GM21390 (cell line): ENCODE measurements at regions not wholly inside any gene's neighbourhood (a gene's known extent, or its start where the extent isn't known, plus 50 kb on each side); places are given as distances from the start of the nearest gene placed in this dataset.

ENCODE experiments used
- ATAC-seq: cut with Tn5 transposase; IDR thresholded peaks from one replicate; pipeline ENCODE4 v1.9.1; 2021; ENCODE audit not compliant: unreplicated experiment

DNA sequence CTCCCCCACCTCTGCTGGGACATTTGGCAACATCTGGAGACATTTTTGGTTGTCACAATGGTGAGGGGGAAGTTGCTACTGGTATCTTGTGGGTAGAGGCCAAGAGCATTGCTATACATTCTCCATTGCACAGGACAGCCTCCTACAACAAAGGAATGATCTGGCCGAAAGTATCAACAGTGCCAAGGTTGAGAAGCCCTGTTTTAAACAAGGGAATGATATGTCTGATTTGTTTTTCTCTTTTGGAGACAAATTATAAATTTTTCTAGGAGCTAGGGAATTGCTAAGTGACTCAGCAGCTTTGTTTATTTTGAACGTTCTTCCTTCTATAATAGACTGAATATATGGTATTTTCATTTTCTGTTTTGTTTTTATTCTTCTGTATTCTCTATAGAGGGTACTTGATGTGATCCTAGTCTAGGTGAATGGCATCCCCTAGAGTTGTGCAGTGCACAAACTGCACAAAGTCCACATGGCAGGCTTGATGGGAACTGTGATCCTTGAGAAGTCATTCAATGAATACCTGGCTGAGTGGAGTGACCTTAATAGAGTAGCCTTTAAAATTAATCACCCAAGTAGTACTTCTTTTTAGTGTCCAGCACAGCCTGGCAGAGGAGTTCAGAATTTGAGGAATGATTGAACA, 288.6 kb upstream of the USP24 start:
- ATAC-seq = no peak

DNA sequence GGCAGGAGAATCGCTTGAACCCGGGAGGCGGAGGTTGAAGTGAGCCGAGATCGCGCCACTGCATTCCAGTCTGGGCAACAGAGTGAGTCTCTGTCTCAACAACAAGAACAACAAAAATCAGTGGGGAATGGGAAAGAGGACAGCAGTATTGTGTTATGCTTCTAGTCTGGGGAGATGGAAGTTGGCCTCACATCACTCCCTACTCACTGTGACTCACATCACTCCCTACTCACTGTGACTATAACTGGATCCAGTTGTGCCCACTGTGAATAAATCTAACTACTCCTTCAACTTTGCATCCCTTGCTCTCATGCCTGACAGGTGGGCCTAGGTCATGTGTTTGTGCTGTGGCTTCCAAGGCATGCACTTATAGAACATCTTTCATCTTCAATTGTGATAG, 285.4 kb upstream of the USP24 start:
- no peak for ATAC-seq

DNA sequence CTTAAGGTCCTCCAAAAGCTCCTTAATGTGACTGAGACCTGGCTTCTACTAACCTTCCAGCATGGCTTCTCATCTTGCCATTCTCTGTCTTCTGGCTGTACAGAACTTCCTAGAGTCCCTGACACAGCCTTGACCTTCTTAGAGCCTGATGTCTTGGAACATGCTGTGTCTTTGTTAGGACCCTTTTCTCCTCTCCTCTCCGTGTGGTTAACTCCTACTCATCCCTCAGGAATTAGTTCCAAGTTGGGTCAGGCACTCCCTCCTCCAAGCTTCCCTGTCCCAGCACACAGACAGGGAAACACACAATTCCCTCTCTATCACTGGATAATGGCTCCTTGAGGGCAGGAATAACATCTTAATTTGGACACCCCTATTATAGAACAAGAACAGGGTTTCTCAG, 275.4 kb upstream of the USP24 start:
- ATAC-seq = no peak

DNA sequence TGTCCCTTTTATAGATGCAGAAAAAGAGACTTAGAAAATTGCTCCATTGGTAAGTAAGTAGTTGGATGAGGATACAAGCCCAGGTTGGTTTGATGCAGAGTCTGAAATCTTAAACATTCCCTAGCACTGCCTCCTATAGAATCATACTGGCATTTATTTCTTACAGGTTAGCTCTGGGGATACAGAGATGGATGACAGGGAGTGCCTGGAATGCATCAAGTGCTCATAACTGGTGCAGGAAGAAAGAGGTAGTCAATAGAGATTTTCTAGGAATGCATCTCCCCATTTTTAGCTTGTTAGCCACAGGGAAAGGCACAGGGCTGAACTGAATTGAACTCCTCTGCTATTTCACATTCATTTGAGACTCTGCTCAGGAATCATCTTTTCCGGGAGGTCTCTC, 269.0 kb upstream of the USP24 start:
- ATAC-seq = no peak

DNA sequence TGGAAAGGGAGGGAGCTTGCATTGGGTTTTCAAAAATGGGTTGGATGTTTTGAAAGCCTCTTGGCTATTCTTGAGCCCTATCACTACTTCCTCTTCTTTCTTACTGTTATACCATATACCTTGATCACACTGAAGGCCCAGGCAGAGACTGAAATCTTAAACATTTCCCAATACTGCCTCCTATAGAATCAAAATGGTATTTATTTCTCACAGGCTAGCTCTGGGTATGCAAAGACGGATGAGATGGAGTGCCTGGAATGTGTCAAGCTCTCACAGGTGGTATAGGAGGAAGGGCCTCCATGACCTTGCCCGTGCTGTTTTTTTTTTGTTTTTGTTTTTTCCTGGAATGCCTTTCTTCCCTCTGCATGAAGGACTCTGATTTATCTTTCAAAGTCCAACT, 268.4 kb upstream of the USP24 start:
- ATAC-seq = no peak

DNA sequence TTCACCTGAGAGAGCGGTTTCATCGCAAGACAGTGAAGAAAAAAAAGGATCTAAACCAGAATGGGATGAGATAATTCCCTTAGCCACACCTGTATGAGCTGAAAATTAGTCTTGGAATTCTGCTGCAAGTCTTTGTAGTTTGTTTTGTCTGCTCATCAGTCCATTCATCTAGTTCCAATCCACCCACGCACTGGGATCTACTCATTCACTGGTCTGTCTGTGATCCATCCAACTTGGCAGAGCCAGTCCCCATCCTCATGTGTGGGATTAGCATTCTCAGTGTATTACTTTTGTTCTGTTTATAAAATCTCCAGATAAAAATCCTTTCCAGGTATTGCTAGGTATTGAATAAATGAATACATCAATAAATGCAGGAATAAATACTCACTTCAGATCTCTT, 266.5 kb upstream of the USP24 start:
- ATAC-seq = no peak

DNA sequence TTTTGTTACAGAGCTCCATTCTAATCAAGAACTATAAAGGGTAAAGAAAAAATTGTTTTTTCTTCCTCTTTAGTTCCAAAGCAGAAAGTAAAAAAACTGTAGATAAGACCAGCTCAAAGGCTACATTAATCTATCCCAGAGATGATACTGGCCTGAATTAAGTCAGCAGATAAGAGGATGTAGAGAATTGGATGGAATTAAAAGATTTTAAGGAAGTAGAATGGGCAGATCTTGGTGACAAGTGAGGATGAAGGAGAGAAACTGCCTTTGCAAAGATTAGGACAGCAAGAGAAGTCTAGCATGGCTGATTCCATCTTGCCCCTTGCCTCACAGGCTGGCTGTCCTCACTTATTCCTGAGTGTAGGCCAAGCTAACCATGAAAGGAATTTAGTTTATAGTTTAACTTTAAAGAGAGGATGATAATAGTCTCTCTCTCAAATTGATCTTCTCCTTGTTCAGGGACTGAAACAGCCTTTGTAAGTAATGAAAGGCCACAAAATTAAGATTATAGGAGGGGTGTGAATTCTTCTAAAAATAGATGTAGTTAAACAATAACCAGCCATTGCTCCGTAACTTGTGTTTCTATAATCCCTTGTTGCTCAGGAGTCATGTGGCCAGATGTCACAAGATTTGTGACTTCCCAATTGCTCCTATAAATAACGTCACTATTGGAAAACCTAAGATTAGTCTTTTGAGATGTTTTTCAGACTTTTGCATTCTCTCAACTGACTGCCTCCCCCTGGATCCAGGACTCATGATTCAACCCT, 265.0 kb upstream of the USP24 start:
- ATAC-seq = no peak

DNA sequence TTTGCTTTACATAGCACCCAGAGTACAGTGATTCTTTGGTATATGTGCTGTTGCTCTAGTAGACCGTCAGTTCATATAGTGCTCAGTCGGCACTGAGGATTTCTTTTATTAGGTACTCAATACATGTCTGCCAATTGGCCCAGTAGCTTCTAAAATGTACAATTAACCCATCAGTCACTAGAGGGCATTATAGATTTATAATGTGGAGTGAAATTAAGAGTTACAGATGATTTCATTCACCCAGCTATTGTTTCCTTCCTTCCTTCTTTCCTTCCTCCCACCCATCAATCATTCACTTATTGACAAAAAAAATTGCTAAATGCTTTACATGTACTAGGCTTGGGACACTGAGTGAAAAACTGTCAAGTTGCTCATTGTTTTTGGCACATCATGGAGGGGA, 263.6 kb upstream of the USP24 start:
- ATAC-seq = no peak

DNA sequence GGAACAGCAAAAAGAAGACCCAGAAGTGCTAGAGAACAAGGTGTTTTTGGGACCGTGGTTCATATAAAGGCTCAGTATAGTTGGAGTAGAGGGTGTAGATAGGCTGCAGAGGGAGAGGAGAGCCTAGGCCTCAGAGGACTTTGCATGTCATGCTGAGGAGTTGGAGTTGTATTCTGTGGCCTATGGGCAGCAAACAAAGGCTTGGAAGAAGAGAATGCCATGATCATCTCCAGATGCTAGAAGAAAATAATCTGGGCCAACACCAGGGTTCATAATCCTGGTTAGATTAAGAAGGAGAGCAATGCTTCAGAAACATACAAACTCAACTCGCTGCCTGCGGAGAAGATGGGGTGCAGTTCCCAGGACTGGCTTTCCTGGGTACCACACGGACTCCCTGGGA, 262.8 kb upstream of the USP24 start:
- no peak for ATAC-seq

DNA sequence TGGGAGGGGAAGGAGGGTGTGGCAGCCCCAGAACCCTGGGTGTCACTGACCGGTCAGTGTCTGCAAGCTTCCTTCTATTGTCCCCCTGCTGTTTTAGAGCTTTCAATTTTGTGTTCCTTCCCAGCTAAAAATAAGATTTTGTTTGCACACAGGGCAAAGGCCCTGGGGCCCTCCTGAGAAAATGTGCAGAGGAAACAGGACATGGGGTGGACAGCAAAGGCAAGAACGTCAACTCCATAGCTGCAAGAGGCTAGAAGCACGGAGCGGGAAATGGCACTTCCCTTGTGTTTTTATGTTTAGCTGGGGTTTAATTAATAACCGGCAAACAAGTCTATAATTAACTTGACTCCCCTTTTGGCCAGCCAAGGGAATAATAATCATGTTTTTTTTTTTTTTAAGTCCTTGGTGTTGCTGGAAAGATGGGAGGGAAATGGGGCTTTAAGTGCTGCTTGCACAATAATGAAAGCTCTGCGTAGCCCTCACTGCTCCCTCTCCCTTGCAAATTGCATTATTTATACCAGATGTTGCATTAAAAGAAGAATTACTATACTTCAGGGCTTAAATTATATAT, 261.4 kb upstream of the USP24 start:
- ATAC-seq = no peak

DNA sequence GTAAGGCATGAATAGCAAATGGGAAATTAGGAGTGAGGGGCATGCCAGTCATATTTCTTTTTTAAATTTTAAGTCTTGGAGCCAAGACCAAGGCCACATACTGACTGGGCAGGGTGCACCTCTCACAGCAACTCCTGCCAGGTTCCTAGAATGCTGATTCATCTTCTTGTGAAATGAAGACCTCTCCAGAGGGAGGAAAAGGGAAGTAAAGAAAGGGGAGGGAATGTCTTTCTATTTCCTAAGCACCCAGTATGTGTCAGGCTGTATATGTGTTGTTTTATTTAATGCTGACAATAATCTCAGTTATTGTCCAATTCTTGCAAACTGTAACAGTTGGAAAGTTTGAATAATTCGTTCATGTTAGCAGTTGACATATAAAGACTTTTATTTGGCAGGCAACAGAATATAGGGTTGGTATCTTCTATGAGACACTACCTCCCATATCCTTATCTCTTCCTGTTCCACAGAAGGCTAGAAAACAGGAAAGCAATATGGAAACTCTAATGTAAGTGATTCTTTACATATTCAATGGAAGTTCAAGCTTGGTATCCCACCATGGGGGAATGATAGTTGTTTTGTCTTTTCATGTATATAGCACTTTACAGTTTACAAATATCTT, 259.1 kb upstream of the USP24 start:
- ATAC-seq = no peak

DNA sequence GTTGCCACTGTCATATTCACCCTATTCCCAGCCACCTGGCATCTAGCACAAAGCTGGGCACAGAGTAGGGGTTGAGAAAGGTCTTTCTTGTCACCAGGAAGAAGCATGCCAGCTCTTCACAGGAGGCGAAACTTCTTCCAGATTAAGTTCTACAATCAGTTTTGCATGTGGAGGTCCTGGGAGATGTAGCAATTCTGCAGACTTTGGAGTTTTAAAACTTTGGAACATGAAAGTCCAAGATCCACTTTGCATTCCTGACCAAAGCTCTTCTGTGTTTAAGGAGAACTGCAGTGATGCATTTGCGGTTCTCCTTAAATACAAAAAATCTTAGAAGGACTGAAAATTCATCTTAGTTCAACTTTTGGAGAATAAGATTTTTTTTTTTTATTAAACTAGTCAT, 258.5 kb upstream of the USP24 start:
- ATAC-seq = no peak

DNA sequence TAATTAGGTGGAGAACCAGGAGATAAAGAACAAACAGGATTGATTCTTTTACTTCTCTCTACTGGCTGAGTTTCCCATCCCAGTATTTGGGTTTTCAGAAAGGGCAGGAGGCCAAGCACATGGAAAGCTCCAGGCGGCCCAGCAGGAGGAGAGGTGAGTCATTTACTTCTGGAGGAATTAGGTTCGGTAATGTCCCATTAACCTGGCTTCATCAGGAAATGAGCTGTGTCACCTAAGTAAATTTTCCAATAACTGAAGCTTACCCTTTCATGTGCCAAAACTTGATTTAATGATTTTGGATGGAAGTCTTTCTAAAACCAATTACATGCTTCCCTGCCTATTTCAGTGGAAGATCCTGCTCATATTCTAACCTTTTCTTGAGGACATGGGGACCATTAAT, 257.6 kb upstream of the USP24 start:
- no peak for ATAC-seq

DNA sequence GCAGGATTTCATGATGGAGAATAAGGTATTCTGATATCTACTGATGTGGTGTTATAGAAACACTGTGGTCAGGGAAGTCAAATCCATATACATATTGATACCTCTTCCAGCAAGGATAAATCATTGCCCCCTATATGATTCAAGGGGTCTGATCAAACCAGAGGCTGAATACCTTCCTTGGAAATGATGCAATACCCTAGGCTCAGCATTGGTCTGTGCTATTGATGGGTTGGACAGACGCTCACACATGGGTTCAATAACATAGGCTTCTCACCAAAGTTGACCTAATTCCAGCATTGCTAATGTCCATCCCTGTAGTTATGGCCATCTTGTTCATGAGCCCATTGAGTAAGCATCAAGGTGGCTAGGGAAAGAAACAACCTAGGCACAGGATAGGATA, 257.0 kb upstream of the USP24 start:
- no peak for ATAC-seq

DNA sequence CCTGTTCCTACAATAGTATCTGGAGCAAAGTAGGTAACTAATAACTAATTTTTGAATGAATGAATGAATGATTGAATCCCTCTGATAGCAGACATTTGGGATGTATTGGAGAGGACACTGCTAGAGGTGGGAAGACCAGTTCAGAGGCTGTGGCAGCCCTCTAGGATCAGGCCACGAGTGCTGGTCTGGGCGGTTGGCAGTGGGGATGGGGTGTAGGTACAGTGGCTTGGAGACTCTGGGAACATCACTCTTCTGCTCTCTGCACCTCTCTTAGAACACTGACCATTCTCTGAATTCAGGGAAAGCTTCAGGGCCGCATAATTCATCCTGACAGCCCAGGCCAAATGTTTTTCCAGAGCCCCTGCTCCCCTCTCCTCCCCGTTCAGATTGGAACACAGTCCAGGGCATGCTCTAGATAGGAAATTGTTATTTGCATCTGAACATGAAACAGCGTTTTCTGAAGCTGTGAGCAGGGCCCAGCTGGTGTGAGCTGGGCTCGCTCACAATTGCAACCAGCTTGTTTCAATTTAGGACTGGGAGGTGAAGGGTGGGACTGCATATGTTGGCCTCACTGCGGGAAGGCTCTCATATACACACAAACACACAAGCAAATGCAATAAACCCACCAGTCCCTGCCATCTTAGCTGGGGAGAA, 253.1 kb upstream of the USP24 start:
- no peak for ATAC-seq

DNA sequence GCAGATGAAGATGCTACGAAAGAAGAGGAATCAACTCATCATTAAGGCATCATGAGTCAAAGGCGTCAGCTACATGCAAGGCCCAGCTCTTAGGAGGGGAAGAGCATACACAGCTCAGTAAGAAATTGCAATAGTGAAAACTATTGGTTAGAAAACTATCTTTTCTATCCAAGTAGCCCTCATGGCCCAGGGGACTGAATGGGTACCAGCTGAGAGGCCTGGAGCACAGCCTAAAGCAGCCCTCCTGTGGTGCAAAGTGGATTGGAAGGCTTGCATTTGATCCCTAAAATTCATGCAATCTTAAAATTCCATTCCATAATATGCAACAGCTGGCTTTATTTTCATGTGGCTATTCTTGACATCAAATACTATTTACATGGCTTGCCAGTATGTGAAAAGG, 251.8 kb upstream of the USP24 start:
- no peak for ATAC-seq

DNA sequence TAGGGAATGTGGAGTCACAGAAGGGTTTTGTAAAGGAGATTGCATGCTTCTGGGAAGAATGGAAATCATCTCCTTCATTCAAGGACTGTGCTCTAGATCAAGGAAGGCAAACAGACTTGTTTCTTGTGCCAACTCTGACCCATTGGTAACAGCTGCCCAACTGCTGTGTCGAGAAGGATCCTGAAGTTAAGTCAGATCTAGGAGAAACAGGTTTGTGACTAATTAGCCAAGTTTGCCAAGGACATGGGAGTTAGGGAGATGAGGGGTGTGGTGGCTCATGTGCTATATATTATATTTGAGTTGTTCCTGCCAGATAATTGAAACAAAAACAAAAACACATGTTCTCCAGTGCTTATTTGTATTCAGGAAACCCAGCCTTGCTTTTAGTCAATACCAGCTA, 251.2 kb upstream of the USP24 start:
- no peak for ATAC-seq

DNA sequence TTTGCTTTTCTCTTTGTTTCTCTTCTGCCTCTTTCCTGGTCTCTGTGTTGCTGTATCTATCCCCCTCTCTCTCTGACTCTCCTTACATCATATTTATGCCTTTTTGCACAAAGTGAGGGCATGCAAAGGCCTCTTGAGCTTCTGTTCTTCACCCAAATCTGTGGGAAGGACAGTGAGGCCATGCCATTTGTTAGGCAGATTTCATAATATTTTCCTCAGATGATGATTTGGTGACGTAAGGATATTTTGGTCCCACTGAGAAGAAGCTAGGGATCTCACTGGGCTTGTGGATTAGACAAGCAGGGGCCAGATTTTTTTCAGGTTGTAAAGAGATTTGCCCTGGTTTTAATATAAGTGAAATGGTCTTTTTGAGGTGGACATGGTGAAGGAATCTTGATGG, 249.4 kb upstream of the USP24 start:
- ATAC-seq = no peak

DNA sequence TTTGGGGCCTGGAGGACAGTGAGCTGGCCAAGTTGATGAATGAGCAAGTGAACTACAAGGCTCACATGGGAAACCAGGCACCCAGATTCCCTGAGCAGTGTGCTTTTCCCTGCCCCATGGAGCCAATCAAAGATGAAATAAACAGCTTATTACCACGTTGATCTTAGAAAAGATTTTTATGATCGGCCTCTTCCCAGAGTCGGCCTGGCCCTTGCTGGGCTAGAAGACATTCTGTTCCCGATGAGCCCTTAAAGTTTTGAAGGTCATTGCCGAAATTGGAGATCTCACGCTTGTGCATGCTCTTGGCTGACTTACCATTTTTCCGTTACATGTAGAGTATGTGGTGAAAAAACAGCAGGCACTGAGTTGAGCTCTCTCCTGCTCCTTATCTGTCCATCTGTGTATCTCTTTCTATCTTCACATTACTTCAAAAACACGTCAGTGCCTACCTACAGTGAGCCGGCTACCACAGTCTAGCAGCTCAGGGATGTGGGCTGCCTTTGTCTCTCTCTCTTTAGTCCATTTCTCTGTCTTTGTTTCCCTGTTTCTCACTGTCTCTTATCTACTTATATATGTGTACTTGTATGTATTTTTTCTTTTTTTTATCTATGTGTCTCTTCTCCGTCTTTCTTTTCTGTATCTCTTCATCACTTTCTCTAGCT, 248.8 kb upstream of the USP24 start:
- ATAC-seq = no peak

DNA sequence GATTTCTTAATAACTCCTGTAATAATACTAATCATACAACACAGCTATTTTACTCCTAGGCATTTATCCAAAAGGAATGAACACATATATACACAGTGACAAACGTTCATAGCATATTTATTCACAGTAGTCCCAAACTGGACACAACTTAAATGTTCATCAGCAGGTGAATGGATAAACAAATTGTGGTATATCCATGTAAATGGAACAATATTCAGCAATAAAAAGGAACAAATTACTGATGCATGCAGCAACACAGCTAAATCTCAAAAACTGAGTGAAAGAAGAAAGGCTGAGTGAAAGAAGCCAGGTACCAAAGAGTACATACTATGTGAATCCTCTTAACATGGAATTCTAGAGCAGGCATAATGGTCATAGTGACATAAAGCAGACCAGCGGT, 242.7 kb upstream of the USP24 start:
- ATAC-seq = no peak

DNA sequence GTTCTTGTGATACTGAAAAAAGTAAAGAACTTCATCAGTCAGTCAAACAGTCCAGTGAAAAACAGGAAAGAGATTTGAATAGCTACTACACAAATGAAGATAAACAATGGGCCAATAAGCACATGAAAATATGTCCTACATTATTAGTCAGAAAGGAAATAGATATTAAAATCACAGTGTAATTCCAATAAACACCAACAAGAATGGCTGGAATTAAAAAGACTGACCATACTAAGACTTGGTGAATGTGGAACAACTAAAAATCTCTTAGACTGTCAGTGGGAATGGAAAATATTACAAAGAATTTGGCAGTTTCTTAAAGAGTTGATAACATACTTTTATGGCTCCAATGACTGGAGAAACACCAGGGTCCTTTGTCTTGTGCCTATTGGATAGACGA, 241.8 kb upstream of the USP24 start:
- ATAC-seq = no peak
